ENCODE measurements at regions not wholly inside any gene's neighbourhood (a gene's known extent, or its start where the extent isn't known, plus 50 kb on each side); places are given as distances from the start of the nearest gene placed in this dataset.
"Not testable (repeated sequence)": the region's sequence is repeated elsewhere in the genome, so short reads cannot be mapped to it uniquely, and the experiment has no call there.

GRCh38 chr1:157330177-157330576 is 192.0 kb upstream of the ETV3 start:
- not testable (repeated sequence) for TF ChIP-seq CTCF (IDR thresholded peaks at IDR 0.05; ENCODE audit: low read depth, low read length); EZH2phosphoT487 (IDR thresholded peaks at IDR 0.05; ENCODE audit: low read depth)

All from OCI-LY3 (cell line).